Fibroblast of skin of left biceps (primary cell): ENCODE measurements at regions not wholly inside any gene's neighbourhood (a gene's known extent, or its start where the extent isn't known, plus 50 kb on each side); places are given as distances from the start of the nearest gene placed in this dataset.
A peak's percentile ranks its signal among the peaks of the same experiment; 100 is the strongest.
"Not testable (repeated sequence)": the region's sequence is repeated elsewhere in the genome, so short reads cannot be mapped to it uniquely, and the experiment has no call there.

Source experiments
- DNase-seq, 2 experiments: peaks; one replicate each; pipeline ENCODE4 v3.0.0-alpha.2; 2013; ENCODE audit warnings: low read depth in 2 of 2

- DNase-seq: no peak
Measured at GRCh38 chr4:75422998-75423397, 91.2 kb downstream of the RCHY1 start.

- DNase-seq: no peak
Measured at GRCh38 chr4:75412746-75413145, 101.5 kb downstream of the RCHY1 start.

GRCh38 chr4:75398501-75398900 lies 115.7 kb downstream of the RCHY1 start:
- no peak for DNase-seq

- DNase-seq: no peak
Measured at GRCh38 chr4:75391489-75392166, 122.6 kb downstream of the RCHY1 start.

- DNase-seq: not testable (repeated sequence)
Measured at GRCh38 chr4:75386426-75386825, 127.8 kb downstream of the RCHY1 start.

GRCh38 chr4:75385106-75385505 lies 129.1 kb downstream of the RCHY1 start:
- DNase-seq: no peak

- no peak for DNase-seq
Measured at GRCh38 chr4:75376543-75376942, 137.7 kb downstream of the RCHY1 start.

- DNase-seq: no peak
Measured at GRCh38 chr4:75371915-75372314, 142.3 kb downstream of the RCHY1 start.

- DNase-seq: no peak
Measured at GRCh38 chr4:75370576-75370975, 143.6 kb downstream of the RCHY1 start.

GRCh38 chr4:75345423-75345822 lies 168.8 kb downstream of the RCHY1 start:
- no peak for DNase-seq

- DNase-seq: peak; percentile 13 to 15
Measured at GRCh38 chr4:75344915-75345314, 169.3 kb downstream of the RCHY1 start.

GRCh38 chr4:75343333-75343732 lies 170.9 kb downstream of the RCHY1 start:
- DNase-seq: no peak

- no peak for DNase-seq
Measured at GRCh38 chr4:75340561-75340960, 173.6 kb downstream of the RCHY1 start.

GRCh38 chr4:75338352-75338880 lies 175.8 kb downstream of the RCHY1 start:
- DNase-seq: no peak

- no peak for DNase-seq
Measured at GRCh38 chr4:75327804-75328512, 186.2 kb downstream of the RCHY1 start.

- no peak for DNase-seq
Measured at GRCh38 chr4:75325318-75325979, 188.8 kb downstream of the RCHY1 start.

- no peak for DNase-seq
Measured at GRCh38 chr4:75321484-75321883, 192.7 kb downstream of the RCHY1 start.

GRCh38 chr4:75317641-75318040 lies 196.6 kb downstream of the RCHY1 start:
- DNase-seq: not testable (repeated sequence)

GRCh38 chr4:75308049-75308448 lies 206.2 kb downstream of the RCHY1 start:
- no peak for DNase-seq

GRCh38 chr4:75306506-75306905 lies 207.7 kb downstream of the RCHY1 start:
- no peak for DNase-seq

GRCh38 chr4:75302648-75303047 lies 211.6 kb downstream of the RCHY1 start:
- DNase-seq: no peak

- no peak for DNase-seq
Measured at GRCh38 chr4:75289914-75290582, 224.2 kb downstream of the RCHY1 start.
